ENCODE measurements at regions not wholly inside any gene's neighbourhood (a gene's known extent, or its start where the extent isn't known, plus 50 kb on each side); places are given as distances from the start of the nearest gene placed in this dataset.
"Not testable (repeated sequence)": the region's sequence is repeated elsewhere in the genome, so short reads cannot be mapped to it uniquely, and the experiment has no call there.

GRCh38 chr2:180694445-180695421 is 285.7 kb upstream of the UBE2E3 start:
- DNase-seq: no peak

GRCh38 chr2:180692322-180692721 is 288.1 kb upstream of the UBE2E3 start:
- DNase-seq: no peak

GRCh38 chr2:180691855-180692223 is 288.6 kb upstream of the UBE2E3 start:
- DNase-seq: not testable (repeated sequence)

GRCh38 chr2:180691186-180691854 is 289.1 kb upstream of the UBE2E3 start:
- DNase-seq: not testable (repeated sequence)

- DNase-seq: no peak
Measured at GRCh38 chr2:180690611-180691010, 289.8 kb upstream of the UBE2E3 start.

- no peak for DNase-seq
Measured at GRCh38 chr2:180682871-180683270, 297.5 kb upstream of the UBE2E3 start.

GRCh38 chr2:180679693-180680092 is 300.7 kb upstream of the UBE2E3 start:
- DNase-seq: no peak

- DNase-seq: no peak
Measured at GRCh38 chr2:180678625-180678972, 301.8 kb upstream of the UBE2E3 start.

GRCh38 chr2:180677930-180678624 is 302.3 kb upstream of the UBE2E3 start:
- no peak for DNase-seq

GRCh38 chr2:180677200-180677599 is 303.2 kb upstream of the UBE2E3 start:
- DNase-seq: no peak

GRCh38 chr2:180676520-180677025 is 303.8 kb upstream of the UBE2E3 start:
- DNase-seq: no peak

- no peak for DNase-seq
Measured at GRCh38 chr2:180675170-180675569, 305.2 kb upstream of the UBE2E3 start.

- DNase-seq: no peak
Measured at GRCh38 chr2:180672377-180672776, 308.0 kb upstream of the UBE2E3 start.

GRCh38 chr2:180670302-180671003 is 310.0 kb upstream of the UBE2E3 start:
- no peak for DNase-seq

- no peak for DNase-seq
Measured at GRCh38 chr2:180669016-180669415, 311.4 kb upstream of the UBE2E3 start.

GRCh38 chr2:180664507-180664906 is 315.9 kb upstream of the UBE2E3 start:
- no peak for DNase-seq

GRCh38 chr2:180662941-180663471 is 317.4 kb upstream of the UBE2E3 start:
- DNase-seq: no peak

GRCh38 chr2:180662521-180662920 is 317.9 kb upstream of the UBE2E3 start:
- no peak for DNase-seq

- DNase-seq: no peak
Measured at GRCh38 chr2:180661686-180662030, 318.7 kb upstream of the UBE2E3 start.

GRCh38 chr2:180660881-180661685 is 319.3 kb upstream of the UBE2E3 start:
- DNase-seq: no peak

GRCh38 chr2:180660207-180660606 is 320.2 kb upstream of the UBE2E3 start:
- DNase-seq: no peak

- DNase-seq: no peak
Measured at GRCh38 chr2:180657054-180657453, 323.4 kb upstream of the UBE2E3 start.
